ENCODE measurements at regions not wholly inside any gene's neighbourhood (a gene's known extent, or its start where the extent isn't known, plus 50 kb on each side); places are given as distances from the start of the nearest gene placed in this dataset.
"Not testable (repeated sequence)": the region's sequence is repeated elsewhere in the genome, so short reads cannot be mapped to it uniquely, and the experiment has no call there.

DNA sequence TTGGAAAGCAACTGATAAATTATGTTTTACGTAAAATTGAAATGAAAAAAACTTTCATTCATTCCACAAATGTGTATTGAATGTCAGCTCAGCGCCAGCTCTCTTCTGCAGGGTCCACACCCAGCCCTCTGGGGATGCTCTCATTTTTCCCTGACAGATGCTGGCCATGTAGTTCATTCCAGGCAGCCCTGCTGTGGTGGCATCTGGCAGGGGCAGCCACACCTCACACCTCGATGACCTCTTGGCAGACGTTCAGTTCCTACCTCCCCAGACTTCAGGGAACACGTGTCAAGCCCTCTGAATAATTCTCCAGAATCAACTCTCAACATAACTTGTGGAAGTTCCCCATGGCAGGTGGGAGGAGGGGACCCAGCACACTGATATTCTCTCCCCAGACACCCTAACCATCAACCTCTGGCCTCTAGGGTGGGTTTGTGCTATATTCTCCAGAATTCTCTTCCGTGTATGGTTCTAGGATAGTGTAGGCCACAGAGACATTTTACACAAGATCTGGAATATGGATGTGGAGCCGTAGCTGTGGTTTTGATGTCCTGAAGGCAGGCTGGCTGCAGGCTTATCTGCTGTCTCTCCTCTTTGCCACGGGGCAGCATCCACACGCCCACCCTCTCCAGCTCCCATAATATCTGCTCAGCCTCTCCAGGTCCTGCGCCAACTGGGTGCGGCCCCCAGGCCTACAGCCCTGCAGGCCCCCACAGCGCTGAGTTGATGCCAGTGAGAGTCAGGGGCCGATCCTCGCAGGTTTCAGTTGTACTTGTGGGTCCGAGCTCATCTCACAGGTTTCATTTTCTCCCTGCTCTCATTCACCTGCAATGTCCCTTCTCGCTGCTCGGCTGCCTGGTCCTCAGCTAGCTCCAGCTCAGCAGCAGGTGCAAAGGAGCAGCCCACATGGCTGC is 175.8 kb upstream of the ARID1B start:
- no peak for DNase-seq

DNA sequence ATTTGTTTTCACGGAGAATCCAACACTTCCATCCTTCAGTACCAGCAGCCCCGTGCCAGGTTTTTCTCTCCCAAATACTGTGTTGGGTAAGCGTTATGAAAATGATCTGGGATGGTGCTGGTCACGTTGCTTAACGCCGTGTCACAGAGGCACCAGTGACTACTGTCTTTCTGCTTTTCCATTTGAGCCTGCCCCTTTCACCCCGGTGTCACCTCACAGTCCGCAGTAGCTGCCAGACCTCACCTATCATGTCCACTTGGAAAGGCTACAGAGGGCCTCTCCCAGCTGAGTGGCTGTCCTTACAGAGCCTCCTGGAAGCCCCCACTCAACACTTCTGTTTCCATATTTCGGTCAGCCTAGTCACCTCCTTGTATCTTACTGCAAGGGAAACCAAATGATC is 176.5 kb upstream of the ARID1B start:
- no peak for DNase-seq

DNA sequence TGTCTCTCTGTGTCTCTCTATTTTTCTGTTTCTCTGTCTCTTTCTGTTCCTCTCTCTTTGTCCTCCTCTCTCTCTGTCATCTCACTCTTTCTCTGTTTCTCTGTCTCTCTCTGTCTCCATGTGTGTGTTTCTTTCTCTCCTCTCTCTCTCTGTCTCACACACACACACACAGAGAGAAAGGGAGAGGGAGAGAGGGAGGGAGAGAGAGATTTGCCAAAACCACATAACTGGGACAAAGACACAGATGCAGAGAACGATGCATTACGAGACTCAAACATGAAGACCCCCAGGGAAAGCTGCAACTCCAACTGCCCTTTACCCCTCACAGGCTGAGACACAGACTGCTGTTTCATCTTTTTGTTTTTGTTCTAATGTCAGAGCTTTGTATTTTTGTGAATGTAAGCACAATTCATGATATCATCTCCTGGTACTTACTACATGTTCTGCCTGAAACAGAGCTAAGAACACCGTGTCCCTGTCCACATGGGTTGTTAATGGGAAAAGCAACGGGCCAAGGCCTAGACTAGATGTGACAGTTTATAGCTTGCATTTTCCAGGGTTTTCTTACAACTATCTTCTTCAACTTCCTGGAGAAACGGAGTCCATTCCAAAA is 177.1 kb upstream of the ARID1B start:
- no peak for DNase-seq

DNA sequence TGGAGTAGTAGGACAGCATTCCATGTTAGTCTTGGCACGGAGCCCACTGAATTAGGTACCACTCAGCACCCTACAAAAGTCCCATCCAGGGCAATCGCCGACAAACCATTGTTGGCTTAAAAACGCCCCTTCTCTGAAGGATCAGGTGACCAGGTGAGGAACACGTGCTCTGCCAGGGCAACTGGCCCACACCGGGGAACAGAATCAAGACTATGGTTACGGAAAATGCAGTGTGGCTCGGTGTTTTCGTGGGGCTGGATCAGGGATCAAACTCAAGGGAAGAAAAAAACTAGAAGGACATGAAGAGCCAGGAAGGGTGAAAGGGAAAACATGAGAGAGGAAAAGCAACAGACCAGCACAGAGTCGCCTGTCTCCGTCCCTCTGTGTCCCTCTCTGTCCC is 177.8 kb upstream of the ARID1B start:
- DNase-seq = no peak

DNA sequence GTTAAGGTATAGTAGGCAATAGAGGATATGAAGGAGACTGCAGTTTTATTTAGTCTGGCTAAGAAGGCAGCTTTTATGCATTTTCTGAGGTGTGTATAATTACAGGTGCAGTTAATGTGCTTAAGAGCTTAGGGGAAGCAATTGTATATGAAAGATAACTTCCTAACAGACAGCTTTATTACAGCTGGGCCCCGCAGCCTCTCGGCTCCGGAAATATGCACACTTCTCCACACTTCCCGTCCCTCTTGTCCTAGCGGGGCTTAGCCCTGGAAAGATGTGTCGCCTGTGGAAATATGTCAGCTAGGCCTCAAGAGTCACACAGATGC is 178.4 kb upstream of the ARID1B start:
- no peak for DNase-seq

DNA sequence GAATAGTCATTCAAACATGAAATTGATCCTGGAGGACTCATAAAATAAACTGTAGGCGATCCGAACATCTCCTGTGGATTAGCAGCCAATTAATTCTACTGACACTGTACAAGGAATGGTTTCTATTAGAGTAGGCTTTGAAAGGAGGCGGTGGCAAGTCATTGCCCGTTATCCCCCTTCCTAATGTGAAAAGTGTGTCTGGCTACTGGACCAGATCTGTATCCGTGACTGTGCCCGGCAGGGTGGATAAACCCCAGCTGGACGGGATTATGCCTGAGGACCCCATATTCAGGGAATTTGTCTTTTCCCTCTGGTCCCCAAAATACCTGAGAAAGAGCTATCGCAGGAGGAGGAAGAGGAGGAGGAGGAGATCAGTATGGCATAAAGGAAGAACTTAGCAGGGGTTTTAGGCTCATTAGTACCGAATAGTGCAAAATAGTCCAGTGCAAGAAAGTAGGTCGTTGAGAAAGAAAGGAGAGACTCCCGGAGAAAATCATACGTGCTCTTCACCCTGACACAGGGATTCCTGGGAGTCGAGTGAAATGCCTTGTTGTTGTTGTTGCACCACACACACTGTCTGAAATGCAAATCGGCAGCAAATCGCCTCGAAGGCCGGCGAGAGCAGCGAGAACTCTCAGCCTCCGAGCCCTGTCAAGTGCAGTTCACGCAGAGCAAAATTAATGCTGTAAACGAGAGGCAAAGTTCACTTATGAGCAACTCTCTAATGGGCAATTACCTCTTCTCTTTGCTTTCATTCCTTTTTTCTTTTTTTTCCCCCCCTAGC is 178.9 kb upstream of the ARID1B start:
- DNase-seq = no peak

DNA sequence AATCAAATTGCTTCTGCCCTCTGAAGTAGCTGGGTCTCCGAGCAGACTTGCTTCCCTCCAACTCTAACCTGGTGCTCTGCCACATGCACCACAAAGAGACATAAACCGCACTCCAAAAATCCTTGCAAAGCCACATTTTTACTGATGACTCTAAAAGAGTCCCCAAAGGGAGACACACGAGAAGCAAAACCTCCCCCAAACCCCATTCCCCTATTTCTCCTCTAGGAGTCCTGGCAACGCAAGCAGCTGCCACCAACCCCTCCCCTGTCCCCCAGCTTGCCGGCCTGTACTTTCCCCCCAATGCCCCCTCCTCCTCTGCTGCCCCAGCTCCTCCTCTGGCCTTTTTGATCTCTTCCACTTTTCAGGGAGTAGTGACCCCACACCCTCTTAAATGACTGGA is 180.1 kb upstream of the ARID1B start:
- no peak for DNase-seq

DNA sequence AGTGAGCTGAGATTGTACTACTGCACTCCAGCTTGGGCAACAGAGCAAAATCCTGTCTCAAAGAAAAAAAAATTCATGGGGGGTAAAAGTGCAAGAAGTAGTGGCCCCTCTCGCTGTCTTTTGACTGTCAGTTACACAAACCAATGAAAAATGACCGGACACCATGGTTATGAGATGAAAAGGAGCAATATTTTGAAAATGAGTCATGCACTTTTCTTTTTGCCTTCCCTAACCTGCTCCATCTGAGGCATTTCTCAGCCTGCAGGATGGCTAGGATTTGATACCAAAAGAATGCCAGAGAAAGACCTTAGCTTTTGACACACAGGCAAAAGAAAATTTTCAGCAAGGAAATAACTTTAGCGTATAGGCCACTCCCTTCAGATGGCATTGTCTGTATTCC is 181.7 kb upstream of the ARID1B start:
- DNase-seq = no peak

DNA sequence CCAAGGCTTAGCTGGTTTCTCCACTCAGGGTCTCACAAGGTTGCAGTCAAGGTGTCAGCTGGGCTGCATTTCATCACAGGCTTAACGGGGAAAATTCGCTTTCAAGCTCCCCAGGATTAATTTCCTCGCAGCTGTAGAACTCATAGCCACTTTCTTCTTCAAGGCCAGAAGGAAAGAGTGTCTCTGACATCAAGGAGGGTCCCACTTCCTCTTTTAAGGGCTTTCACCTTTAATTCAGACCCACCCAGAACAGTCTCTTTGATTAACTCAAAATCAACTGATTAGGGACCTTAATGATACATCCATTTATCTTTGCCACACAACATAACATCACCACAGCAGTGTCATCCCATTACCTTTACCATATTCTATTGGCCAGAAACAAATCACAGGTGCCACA is 183.3 kb upstream of the ARID1B start:
- DNase-seq = no peak

DNA sequence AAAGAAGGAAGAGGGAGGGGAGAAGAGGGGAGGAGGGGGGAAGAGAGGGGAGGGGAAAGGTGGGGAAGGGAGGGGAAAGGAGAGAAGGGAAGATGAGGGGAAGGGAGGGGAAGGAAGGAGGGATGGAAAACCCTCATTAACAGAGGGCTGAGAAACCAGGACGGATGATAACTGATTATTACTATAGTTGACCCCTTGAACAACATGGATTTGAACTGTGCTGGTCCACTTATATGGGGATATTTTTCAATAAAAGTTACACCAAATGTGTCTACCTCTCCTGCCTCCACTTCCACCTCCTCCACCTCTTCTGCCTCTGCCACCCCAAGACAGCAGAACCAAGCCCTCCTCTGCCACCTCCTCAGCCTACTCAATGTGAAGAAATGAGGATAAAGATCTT is 184.1 kb upstream of the ARID1B start:
- DNase-seq = no peak

DNA sequence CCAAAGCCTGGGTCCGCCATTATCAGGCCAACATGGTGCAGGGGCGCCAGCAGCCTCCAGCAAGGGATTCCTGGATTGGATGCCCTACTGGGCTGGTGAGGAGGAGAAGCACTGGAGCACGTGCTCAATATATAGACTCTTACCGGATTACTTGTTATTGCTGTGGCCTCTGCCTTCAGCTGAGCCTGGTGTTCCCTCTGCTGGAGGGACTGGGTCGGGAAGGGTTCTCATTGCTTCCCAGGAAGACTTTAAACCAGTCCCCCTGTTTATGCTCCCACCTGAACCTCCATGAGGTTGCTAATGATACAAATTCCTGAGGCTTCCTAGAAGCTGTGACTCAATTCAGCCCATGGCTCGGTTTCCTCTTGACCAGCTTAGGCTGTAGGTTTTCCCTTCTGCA is 186.7 kb upstream of the ARID1B start:
- DNase-seq = no peak

DNA sequence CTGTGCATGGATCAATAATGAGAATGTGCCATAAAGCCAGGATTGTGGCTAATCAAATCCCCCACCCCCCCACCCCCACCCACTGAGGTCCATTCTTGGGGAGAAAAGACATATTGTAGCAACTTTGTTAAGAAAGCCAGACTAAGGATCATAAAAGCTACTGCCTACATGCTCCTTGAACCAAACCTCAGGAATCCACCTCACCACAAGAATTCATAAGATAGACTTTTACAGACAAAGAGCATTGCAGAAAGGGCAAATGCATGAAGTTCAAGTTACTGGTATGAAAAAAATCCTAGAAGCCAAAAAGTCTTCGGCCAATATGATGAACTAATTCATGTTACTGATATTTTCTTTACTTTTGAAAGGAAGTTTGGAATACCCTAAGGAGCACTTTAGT is 187.9 kb upstream of the ARID1B start:
- DNase-seq = no peak

DNA sequence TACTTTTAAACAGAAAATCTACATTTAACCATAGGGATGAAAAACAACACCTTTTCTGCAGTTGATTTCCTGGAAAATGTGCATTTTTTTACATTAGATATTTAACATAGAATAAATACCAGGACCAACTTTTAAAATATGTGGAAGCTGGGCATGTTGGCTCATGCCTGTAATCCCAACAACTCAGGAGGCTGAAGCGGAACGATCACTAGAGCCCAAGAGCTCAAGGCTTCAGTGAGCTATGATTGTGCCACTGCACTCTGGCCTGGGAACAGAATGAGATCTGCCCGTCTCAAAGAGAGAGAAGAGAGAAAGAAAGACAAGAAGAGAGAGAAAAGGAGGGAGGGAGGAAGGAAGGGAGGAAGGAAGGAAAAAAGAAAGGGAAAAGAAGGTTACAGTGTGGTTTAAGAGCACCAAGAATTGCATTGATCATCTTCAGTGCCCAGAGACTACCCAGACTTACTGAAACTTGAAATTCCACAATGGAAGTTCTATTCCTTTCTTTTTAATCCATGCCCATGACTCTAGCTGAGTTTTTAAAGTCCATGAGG is 189.4 kb upstream of the ARID1B start:
- no peak for DNase-seq

DNA sequence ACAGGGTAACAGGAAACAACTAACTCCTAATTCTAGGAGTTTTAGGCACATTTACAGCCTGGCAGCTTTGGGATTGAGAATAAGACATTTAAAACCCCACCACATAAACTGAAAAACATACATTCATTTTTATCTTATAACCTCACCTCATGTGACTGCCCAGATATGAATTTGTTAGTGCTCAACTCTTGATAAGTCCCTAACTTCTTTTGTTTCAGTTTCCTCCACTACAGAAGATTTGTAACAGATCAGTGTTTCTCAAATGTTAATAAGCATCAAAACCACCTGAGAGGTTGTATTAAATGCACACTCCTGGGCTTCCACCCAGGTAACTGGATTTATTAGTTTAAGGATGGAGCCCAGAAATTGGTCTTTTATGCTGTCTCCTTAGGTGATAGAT is 190.1 kb upstream of the ARID1B start:
- no peak for DNase-seq

DNA sequence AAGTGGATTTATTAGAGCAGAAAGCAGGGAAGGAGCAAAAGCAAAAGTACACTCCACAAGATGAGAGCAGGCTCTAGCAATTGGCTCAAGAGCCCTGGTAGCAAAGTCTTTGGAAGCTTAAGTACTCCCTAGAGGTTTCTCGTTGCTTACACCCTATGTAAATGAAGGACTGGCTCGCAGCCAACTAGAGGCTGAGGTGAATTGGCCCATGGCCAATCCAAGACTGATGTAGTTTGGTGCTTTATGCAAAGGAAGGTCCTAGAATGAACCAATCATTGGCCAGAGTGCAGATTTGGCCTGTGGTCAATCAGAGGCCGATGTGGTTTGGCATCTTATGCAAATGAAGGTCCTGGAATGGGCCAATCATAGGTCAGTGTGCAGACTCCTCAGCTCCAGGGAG is 191.3 kb upstream of the ARID1B start:
- DNase-seq = no peak

DNA sequence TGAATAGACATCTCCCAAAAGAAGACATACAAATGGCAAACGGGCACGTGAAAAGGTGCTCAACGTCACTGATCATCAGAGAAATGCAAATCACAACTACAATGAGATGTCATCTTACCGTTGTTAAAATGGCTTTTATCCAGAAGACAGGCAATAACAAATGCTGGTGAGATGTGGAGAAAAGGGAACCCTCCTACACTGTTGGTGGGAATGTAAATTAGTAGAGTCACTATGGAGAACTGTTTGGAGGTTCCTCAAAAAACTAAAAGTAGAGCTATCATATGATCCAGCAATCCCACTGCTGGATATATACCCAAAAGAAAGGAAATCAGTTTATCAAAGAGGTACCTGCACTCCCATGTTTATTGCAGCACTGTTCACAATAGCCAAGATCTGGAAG is 193.1 kb upstream of the ARID1B start:
- not testable (repeated sequence) for DNase-seq

DNA sequence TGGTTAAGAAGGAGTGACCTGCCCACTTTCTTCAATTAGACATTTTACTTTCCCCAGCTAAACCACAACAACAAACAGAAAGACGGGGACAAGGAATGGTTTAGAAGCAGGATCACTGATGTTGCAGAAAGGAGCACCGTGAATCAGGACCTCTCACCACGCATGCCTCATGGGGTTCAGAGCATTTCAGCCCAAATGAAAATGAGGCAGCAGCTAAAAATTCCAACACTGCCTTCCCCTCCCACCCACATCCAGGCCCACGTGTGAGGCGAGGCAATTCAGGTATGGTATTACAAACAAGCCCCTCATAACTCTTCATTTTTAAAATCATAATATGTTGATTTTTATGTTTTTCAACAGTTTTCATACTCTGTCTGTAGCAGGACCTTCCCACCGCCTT is 194.1 kb upstream of the ARID1B start:
- DNase-seq = no peak

DNA sequence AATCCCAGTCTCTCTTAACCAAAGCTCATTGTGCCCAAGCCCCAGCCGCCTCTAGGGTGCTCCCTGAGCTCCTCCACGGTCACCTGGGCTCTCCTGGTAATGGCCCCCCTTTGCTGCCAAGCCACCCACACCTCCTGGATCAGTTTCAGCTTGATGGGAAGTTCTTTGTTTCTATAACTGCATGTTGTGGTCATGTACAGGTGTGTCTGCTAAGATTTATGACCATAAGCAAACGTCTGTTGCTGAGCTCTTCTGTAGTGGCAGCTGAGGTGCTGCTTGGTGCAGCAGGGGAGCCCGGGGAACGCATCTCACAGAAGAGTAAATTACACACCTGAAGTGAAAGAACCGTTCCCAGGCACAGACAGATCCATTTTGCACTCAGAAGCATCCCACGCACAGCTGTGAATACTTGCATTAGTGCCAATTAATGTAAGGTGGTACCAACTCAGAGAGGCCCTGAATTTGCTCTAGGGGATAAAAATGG is 194.6 kb upstream of the ARID1B start:
- DNase-seq = no peak

DNA sequence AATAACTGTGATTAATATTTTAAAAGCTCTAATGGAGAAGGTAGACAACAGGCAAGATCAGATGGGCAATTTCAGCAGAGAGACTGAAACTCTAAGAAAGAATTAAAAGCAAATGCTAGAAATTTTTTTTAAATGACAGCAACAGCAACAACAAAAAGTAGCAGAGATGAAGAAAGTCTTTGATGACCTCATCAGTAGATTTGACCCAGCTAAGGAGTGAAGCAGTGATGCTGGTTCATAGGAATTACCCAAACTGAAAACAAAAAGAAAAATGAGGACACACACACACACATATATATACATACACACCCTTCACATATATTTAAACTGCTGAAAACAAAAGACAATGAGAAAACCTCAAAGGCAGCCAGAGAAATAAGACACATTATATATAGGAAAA is 197.6 kb upstream of the ARID1B start:
- DNase-seq = no peak

DNA sequence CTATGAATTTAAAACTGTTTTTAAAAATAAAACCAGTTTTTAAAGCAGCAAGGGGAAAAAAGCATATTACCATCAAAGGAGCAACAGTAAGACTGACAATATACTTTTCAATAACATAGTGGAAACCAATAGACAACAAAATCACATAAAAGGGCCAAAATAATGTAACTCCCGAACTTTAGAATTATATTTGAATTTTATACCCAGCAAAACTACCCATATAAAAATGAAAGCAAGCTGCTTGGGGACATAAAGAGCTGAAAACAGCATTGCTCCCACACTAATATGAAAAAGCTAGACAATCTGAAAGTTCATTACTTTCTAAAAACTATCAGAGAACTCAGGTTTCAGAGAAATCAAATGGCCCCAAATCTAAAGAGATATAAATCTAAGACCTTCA is 199.4 kb upstream of the ARID1B start:
- DNase-seq = no peak

DNA sequence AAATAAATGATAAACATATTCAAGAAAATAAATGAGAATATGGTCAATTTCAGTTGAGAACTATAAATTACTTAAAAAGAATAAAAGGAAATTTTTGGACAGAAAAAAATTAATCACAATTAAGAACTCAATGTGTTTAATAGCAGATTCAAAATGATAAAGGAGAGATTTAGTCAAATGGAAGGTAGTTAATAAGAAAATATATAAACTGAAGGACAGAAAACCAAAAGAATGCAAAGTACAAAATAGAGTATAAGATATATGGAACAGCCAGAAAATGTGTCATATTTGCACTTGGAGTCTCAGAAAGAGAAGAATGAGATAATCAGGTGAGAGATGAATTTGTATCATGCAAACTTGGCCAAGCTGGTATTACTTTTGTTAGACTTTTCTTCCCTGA is 201.8 kb upstream of the ARID1B start:
- no peak for DNase-seq

DNA sequence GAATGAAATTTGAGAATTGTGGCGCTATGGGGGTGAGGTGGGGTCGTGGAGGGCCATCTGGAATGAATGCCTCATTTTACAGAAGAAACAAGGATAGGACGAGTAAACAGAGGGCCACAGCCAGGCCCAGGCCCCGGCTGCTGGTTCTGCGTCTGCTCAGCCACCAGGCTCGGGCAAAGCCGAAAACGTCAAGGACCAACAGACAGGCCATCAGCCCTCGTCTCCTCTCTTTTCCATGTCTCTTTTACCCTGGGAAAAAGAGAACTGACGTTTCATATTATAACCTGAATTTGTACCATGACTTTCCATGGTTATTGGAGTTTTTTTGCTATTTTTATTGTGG is 212.4 kb upstream of the ARID1B start:
- DNase-seq = no peak

Data from renal pelvis (tissue), 1 donor.